GM18499 (cell line): ENCODE measurements at regions not wholly inside any gene's neighbourhood (a gene's known extent, or its start where the extent isn't known, plus 50 kb on each side); places are given as distances from the start of the nearest gene placed in this dataset.

Experiments used
- ATAC-seq: cut with Tn5 transposase; IDR thresholded peaks from one replicate; pipeline ENCODE4 v1.9.1; 2021; ENCODE audit warnings: moderate number of reproducible peaks; ENCODE audit not compliant: insufficient read depth, unreplicated experiment

GRCh38 chr9:19517202-19517942, 108.6 kb downstream of the ACER2 start:
- no peak for ATAC-seq

- ATAC-seq, result no peak
Measured at GRCh38 chr9:19516348-19516747, 107.5 kb downstream of the ACER2 start.

- ATAC-seq, result no peak
Measured at GRCh38 chr9:19513671-19514275, 105.0 kb downstream of the ACER2 start.

- no peak for ATAC-seq
Measured at GRCh38 chr9:19512103-19512832, 103.5 kb downstream of the ACER2 start.

- no peak for ATAC-seq
Measured at GRCh38 chr9:19511694-19512093, 102.9 kb downstream of the ACER2 start.

- no peak for ATAC-seq
Measured at GRCh38 chr9:19510907-19511306, 102.1 kb downstream of the ACER2 start.
